ENCODE measurements at regions not wholly inside any gene's neighbourhood (a gene's known extent, or its start where the extent isn't known, plus 50 kb on each side); places are given as distances from the start of the nearest gene placed in this dataset.
"Not testable (repeated sequence)": the region's sequence is repeated elsewhere in the genome, so short reads cannot be mapped to it uniquely, and the experiment has no call there.

GRCh38 chr2:78251708-78252107, 729.5 kb upstream of the LRRTM4 start:
- Mint-ChIP-seq H3K4me3 (ENCODE audit: unreplicated experiment) (no peak overlapping the region), H3K9me3 (ENCODE audit: unreplicated experiment) (peaks cover 7% of the 10 kb centered on the region), H3K36me3 (ENCODE audit: unreplicated experiment) (no peaks in the 10 kb centered on the region), H3K27me3 (ENCODE audit: unreplicated experiment) (no peaks in the 10 kb centered on the region), H3K27ac (ENCODE audit: unreplicated experiment) (no peak overlapping the region), H3K4me1 (ENCODE audit: unreplicated experiment) (no peaks in the 10 kb centered on the region)
- TF ChIP-seq CTCF (IDR thresholded peaks at IDR 0.05), result no peak
- DNase-seq (ENCODE audit: extremely low spot score, unreplicated experiment), result no peak

- H3K4me3 Mint-ChIP-seq (ENCODE audit: unreplicated experiment), result no peak overlapping the region
- no peaks in the 10 kb centered on the region for H3K27me3 Mint-ChIP-seq (ENCODE audit: unreplicated experiment)
- H3K36me3 Mint-ChIP-seq (ENCODE audit: unreplicated experiment), result no peaks in the 10 kb centered on the region
- no peak overlapping the region for H3K27ac Mint-ChIP-seq (ENCODE audit: unreplicated experiment)
- no peak for TF ChIP-seq CTCF (IDR thresholded peaks at IDR 0.05)
- no peaks in the 10 kb centered on the region for H3K9me3 Mint-ChIP-seq (ENCODE audit: unreplicated experiment)
- no peak for DNase-seq (ENCODE audit: extremely low spot score, unreplicated experiment)
- H3K4me1 Mint-ChIP-seq (ENCODE audit: unreplicated experiment), result no peaks in the 10 kb centered on the region
Observed at GRCh38 chr2:78260861-78261260, 738.7 kb upstream of the LRRTM4 start.

- Mint-ChIP-seq H3K4me3 (ENCODE audit: unreplicated experiment) (no peak overlapping the region), H3K4me1 (ENCODE audit: unreplicated experiment) (no peaks in the 10 kb centered on the region), H3K27me3 (ENCODE audit: unreplicated experiment) (no peaks in the 10 kb centered on the region), H3K27ac (ENCODE audit: unreplicated experiment) (no peak overlapping the region), H3K9me3 (ENCODE audit: unreplicated experiment) (no peaks in the 10 kb centered on the region), H3K36me3 (ENCODE audit: unreplicated experiment) (no peaks in the 10 kb centered on the region)
- TF ChIP-seq CTCF (IDR thresholded peaks at IDR 0.05), result no peak
- DNase-seq (ENCODE audit: extremely low spot score, unreplicated experiment), result no peak
Observed at GRCh38 chr2:78261454-78261853, 739.3 kb upstream of the LRRTM4 start.

GRCh38 chr2:78262089-78262488, 739.9 kb upstream of the LRRTM4 start:
- H3K36me3 Mint-ChIP-seq (ENCODE audit: unreplicated experiment); H3K9me3 Mint-ChIP-seq (ENCODE audit: unreplicated experiment); H3K27ac Mint-ChIP-seq (ENCODE audit: unreplicated experiment); DNase-seq (ENCODE audit: extremely low spot score, unreplicated experiment); H3K27me3 Mint-ChIP-seq (ENCODE audit: unreplicated experiment); H3K4me1 Mint-ChIP-seq (ENCODE audit: unreplicated experiment); H3K4me3 Mint-ChIP-seq (ENCODE audit: unreplicated experiment): not testable (repeated sequence)

- Mint-ChIP-seq H3K36me3 (ENCODE audit: unreplicated experiment) (no peaks in the 10 kb centered on the region), H3K9me3 (ENCODE audit: unreplicated experiment) (no peaks in the 10 kb centered on the region), H3K4me1 (ENCODE audit: unreplicated experiment) (no peaks in the 10 kb centered on the region), H3K27ac (ENCODE audit: unreplicated experiment) (no peak overlapping the region), H3K4me3 (ENCODE audit: unreplicated experiment) (no peak overlapping the region), H3K27me3 (ENCODE audit: unreplicated experiment) (no peaks in the 10 kb centered on the region)
- no peak for DNase-seq (ENCODE audit: extremely low spot score, unreplicated experiment)
- no peak for TF ChIP-seq CTCF (IDR thresholded peaks at IDR 0.05)
Observed at GRCh38 chr2:78262713-78263375, 740.7 kb upstream of the LRRTM4 start.

GRCh38 chr2:78263571-78263970, 741.4 kb upstream of the LRRTM4 start:
- Mint-ChIP-seq H3K4me3 (ENCODE audit: unreplicated experiment) (no peak overlapping the region), H3K27ac (ENCODE audit: unreplicated experiment) (no peak overlapping the region), H3K27me3 (ENCODE audit: unreplicated experiment) (no peaks in the 10 kb centered on the region), H3K4me1 (ENCODE audit: unreplicated experiment) (no peaks in the 10 kb centered on the region), H3K36me3 (ENCODE audit: unreplicated experiment) (no peaks in the 10 kb centered on the region), H3K9me3 (ENCODE audit: unreplicated experiment) (no peaks in the 10 kb centered on the region)
- no peak for DNase-seq (ENCODE audit: extremely low spot score, unreplicated experiment)
- no peak for TF ChIP-seq CTCF (IDR thresholded peaks at IDR 0.05)
